ENCODE measurements at regions not wholly inside any gene's neighbourhood (a gene's known extent, or its start where the extent isn't known, plus 50 kb on each side); places are given as distances from the start of the nearest gene placed in this dataset.
"Not testable (repeated sequence)": the region's sequence is repeated elsewhere in the genome, so short reads cannot be mapped to it uniquely, and the experiment has no call there.

DNA sequence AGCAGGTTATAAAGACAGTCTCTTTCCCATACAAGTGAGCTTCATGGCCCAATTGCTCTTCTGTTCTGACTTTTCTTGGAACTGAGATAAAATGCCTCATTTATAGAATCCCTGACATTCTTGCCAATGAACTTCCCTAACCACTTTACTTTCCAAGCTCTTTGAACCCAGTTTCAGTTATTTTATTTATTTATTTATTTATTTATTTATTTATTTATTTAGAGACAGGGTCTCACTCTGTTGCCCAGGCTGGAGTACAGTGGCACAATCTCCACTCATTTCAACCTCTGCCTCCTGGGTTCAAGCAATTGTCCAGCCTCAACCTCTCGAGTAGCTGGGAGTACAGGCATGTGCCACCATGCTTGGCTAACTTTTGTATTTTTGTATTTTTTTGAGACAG is 138.5 kb upstream of the ZNF184 start:
- DNase-seq (ENCODE audit: low read depth), result no peak
- TF ChIP-seq, protein P1, sequence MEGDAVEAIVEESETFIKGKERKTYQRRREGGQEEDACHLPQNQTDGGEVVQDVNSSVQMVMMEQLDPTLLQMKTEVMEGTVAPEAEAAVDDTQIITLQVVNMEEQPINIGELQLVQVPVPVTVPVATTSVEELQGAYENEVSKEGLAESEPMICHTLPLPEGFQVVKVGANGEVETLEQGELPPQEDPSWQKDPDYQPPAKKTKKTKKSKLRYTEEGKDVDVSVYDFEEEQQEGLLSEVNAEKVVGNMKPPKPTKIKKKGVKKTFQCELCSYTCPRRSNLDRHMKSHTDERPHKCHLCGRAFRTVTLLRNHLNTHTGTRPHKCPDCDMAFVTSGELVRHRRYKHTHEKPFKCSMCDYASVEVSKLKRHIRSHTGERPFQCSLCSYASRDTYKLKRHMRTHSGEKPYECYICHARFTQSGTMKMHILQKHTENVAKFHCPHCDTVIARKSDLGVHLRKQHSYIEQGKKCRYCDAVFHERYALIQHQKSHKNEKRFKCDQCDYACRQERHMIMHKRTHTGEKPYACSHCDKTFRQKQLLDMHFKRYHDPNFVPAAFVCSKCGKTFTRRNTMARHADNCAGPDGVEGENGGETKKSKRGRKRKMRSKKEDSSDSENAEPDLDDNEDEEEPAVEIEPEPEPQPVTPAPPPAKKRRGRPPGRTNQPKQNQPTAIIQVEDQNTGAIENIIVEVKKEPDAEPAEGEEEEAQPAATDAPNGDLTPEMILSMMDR (IDR thresholded peaks at IDR 0.05; ENCODE audit: insufficient read depth, low read depth, low read length, missing control alignments), result no peak
- no peak overlapping the region for H3K4me3 ChIP-seq (ENCODE audit: low read depth, low read length)

DNA sequence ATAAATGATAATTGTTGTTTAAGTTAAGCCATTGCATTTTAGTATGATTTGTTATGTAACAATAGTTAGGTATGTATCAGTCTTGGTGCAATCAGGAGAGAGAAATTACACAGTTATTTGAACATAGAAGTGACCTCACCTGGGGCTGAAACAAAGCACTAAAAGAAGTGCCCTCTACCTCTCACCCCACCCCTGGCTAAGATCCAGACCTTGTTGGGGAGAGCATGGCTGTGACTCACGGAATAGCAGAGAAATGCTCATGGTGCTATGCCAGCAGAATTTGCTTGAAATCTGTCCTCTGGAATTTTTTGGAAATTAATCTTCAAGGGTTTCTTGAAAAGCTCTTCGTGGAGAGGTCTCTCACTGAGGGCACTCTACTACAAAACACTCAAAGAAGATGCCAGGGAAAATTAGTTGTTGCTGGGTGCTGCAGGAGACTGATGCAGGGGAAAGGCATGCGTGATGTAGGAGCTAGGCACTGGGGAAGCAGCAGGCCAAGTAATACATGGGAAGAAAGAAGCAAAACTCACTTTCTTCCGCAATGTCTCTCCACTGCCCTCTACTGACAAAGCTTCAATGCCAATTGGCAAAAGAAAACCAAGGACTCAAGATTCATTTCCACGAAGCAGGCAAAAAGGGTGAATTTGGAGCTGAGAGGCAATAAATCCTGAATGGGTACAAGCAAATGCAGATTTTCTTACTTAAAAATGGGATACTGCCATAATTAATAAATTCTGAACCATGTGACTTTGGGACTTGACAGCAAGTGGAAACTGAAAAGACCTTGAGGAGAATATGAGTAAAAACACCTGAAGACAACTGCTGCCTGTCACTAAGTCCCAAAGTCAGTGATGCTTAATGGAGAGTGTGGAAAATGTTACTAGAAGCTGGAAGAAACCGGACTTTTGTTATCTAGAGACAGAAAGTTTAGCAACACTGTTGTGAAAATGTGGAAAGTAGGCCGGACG is 136.3 kb upstream of the ZNF184 start:
- peak; percentile 76 for DNase-seq (ENCODE audit: low read depth)
- H3K4me3 ChIP-seq (ENCODE audit: low read depth, low read length), result no peak overlapping the region
- TF ChIP-seq, protein P1 (IDR thresholded peaks at IDR 0.05; ENCODE audit: insufficient read depth, low read depth, low read length, missing control alignments), result peak; percentile 78

DNA sequence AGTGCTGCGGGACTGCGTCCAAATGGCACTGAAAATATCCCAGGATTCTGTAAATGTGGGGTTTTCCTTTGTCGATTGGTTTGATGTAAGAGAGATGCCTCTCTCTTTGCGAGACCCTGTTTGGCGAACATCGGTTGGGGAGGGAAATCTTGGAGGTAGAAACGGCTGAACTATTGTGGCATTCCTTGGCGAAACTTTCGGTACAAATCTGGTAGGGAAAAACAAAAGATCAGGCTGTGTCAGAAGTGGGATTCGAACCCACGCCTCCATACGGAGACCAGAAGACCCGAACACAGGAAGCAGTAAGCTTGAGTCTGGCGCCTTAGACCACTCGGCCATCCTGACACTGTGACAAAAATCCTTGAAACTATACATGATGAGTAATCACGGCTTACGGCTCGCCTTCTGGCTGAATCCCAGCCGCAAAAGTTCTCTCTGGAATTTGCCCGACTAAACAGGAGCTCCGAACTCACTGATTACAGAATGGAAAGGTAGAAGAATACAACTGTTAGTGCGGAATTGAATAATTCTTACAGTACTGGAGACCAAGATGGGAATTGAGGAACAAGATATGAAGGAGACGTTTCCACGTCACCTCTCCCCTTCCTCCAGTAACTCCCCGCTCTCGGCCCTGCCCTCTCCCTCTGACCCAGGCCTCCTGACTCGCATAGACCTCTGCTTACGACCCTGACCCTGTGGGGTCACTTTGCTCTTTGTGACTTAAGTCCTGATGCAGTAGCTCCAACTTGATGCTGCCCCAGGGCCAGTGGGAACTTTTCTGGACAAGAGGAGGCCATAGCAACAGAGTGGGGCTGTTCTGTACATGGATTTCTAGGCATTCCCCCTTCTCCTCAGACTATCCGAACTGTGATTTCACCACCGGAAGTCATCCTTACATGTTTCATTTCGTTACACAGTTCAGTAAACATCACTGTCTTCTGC is 132.8 kb upstream of the ZNF184 start:
- TF ChIP-seq, protein P1 (IDR thresholded peaks at IDR 0.05; ENCODE audit: insufficient read depth, low read depth, low read length, missing control alignments), result no peak
- H3K4me3 ChIP-seq (ENCODE audit: low read depth, low read length), result peak overlapping the region; percentile 59
- DNase-seq (ENCODE audit: low read depth), result peak; percentile 84

DNA sequence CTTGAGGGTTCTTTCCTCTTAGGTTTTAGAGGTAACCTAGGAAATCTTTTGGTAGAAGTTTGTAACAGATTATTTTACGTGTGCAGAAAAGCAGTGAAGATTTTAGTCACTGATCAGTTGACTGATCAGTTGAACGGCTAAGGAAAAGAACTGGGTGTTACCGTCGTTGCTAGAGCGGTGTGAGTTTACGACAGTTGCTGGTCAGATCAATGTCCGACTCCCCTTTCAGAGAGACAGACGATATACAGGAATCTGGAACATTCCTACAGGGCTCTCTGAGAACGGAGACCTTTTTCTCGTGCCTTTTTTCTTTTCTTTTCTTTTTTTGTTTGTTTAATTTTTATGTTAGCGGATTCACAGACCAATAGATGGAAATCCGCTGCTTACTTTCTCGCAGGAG is 132.1 kb upstream of the ZNF184 start:
- DNase-seq (ENCODE audit: low read depth), result peak; percentile 74
- peak overlapping the region; percentile 59 for H3K4me3 ChIP-seq (ENCODE audit: low read depth, low read length)
- TF ChIP-seq, protein P1 (IDR thresholded peaks at IDR 0.05; ENCODE audit: insufficient read depth, low read depth, low read length, missing control alignments), result no peak

DNA sequence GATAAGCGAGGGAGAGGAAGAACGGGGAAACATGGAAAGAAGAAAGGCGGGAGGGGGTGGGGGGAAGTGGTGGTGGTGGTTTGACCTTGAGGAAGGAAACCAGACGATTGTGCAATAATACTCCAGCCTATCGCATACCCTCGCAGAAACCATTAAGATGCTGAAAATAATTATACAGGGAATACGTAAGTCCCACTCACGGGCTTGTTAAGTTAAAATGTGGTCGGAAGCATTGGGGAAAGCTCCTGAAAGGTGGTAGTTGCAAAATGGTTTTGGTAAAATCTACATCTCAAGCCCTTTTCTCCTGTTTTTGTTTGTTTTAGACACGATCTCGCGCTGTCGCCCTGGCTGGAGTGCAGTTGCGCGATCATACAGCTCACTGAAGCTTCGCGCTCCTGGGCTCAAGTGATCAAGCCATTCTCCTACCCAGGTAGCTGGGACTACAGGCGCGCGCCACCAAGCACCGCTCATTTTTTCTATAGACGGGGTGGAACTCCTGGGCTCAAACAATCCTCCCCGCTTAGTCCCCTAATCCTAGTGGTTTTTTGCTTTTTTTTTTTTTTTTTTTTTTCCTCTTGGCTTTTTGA is 128.9 kb upstream of the ZNF184 start:
- peak overlapping the region; percentile 57 for H3K4me3 ChIP-seq (ENCODE audit: low read depth, low read length)
- TF ChIP-seq, protein P1 (IDR thresholded peaks at IDR 0.05; ENCODE audit: insufficient read depth, low read depth, low read length, missing control alignments), result no peak
- peak; percentile 61 for DNase-seq (ENCODE audit: low read depth)

DNA sequence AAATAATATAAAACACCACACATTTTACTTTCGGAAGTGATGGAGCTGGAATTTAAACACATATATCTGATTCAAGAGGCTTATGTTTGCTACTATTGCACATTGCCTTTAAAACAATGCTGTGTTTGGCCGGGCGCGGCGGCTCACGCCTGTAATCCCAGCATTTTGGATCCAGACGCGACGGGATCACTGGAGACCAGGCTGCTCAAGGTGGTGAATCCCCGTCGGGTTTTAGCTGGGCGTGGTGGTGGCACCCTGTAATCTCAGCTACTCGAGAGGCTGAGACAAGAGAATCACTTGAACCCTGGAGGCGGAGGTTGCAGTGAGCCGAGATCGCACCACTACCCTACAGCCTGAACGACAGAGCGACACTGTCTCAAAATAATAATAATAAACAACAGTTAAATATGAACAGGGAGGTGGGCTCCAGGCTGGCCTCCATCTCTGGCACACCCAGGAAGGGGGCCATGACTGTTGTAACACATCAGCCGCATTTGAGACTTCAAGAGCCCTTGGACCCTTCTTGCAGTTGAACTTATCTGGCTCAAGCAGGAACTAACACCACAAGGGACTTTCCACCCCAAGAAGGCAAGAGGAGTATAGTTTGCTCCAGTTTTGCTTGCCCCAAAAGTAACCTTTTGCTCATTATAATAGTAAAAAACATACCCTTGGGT is 127.1 kb upstream of the ZNF184 start:
- no peak overlapping the region for H3K4me3 ChIP-seq (ENCODE audit: low read depth, low read length)
- TF ChIP-seq, protein P1 (IDR thresholded peaks at IDR 0.05; ENCODE audit: insufficient read depth, low read depth, low read length, missing control alignments), result no peak
- peak; percentile 86 for DNase-seq (ENCODE audit: low read depth)

DNA sequence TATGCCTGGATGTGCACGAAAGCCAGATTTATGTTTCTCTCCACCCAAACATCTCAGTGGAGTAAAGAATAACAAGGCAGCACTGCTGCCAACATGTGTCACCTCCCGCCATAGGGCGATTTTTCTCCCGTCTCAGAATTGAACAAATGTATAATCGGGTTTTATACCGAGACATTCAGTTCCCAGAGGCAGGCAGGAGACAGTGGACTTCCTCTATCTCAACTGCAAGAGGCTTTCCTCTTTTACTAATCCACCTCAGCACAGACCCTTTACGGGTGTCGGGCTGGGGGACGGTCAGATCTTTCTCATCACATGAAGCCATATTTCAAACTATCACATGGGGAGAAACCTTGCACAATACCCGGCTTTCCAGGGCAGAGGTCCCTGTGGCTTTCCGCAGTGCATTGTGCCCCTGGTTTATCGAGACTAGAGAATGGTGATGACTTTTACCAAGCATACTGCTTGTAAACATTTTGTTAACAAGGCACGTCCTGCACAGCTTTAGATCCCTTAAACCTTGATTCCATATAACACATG is 124.2 kb upstream of the ZNF184 start:
- H3K4me3 ChIP-seq (ENCODE audit: low read depth, low read length); DNase-seq (ENCODE audit: low read depth): not testable (repeated sequence)
